Stimulated activated CD4-positive, alpha-beta T cell treated with anti-CD3 and anti-CD28 coated beads, TNF-alpha, amount 100 ng/mL, for 1 hour (primary cell): ENCODE measurements at regions not wholly inside any gene's neighbourhood (a gene's known extent, or its start where the extent isn't known, plus 50 kb on each side); places are given as distances from the start of the nearest gene placed in this dataset.

Experiments
- DNase-seq, 3 donors: peaks; one replicate each; pipeline ENCODE4 v3.0.0-alpha.2; 2020; ENCODE audit warnings: low read depth in 3 of 3, low spot score in 1 of 3

DNA sequence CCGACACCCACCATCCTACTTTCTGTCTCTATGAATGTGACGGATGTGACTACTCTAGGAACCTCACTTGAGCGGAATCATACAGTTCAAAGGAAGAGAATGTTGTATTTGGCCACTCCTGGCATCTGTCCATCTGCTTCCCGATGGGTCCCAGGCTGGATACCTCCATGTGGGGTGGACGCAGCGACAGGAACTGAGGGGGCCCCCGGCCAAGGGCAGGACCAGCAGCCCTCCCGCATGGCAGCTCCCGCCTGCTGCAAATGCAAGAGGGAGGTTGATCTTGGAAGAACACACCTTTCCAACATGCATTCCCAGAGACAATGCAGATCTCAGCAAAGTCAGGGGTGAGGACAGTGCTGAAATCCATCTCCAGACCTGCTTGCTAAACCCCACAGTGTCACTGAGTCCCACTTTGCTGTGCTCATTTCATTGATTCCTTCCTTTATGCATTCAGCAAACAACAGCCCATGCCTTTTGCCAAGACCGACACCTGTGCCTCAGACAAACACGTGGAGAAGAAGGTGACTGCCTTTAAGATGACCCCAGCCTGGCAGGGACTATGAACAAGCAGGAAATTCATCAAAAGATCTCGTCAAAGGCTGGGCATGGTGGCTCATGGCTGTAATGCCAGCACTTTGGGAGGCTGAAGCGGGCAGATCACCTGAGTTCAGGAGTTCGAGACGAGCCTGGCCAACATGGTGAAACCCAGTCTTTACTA lies 246.2 kb downstream of the CTTN start:
- DNase-seq, result no peak

DNA sequence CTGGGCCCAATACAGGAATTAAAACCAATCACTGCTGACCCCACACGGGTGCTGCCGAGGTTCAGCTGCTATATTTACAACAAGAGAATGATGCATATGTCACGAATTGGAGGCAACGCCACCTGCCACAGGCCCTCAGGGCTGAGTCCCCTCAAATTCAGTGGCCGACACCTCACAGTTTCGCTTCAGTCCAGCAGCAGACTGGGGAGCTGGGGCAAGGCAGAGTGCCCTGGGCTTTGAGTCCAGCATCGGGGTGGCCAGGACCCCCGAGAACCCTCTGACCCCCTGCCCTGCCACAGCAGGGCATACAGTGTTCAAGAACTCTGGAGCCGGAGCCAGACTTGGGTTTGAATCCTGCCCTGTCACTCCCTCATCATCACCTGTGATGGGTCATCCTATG lies 247.2 kb downstream of the CTTN start:
- DNase-seq, result no peak

DNA sequence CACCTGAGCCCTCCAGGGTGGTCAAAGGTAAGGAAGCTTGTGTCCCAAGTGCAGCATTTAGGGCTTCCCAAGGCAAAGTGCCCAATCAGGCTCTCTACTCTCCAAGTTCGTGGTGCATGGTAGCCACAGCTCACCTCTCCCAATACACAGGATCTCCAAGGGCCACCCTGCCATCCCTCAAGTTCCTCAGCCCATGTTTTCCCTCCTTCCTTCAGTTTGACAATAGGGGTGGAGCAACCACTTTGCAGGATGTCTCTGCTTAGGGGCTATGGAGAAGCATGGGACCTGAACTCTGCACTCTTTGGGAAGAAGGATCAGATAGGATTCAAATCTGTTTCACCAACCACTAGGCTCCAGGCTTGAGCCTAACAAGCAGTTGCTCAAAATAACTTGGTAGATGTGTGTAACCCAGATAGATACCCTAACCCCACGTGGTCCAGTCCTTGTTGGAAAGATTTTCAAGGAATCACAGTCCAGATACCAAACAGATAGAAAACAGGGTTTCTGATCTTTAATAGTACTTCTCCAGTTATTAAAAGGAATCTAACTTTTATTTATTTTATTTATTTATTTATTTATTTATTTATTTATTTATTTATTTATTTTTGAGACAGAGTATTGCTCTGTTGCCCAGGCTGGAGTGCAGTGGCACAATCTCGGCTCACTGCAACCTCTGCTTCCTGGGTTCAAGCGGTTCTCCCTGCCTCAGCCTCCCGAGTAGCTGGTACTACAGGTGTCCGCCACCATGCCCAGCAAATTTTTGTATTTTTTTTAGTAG lies 248.1 kb downstream of the CTTN start:
- DNase-seq, result no peak

DNA sequence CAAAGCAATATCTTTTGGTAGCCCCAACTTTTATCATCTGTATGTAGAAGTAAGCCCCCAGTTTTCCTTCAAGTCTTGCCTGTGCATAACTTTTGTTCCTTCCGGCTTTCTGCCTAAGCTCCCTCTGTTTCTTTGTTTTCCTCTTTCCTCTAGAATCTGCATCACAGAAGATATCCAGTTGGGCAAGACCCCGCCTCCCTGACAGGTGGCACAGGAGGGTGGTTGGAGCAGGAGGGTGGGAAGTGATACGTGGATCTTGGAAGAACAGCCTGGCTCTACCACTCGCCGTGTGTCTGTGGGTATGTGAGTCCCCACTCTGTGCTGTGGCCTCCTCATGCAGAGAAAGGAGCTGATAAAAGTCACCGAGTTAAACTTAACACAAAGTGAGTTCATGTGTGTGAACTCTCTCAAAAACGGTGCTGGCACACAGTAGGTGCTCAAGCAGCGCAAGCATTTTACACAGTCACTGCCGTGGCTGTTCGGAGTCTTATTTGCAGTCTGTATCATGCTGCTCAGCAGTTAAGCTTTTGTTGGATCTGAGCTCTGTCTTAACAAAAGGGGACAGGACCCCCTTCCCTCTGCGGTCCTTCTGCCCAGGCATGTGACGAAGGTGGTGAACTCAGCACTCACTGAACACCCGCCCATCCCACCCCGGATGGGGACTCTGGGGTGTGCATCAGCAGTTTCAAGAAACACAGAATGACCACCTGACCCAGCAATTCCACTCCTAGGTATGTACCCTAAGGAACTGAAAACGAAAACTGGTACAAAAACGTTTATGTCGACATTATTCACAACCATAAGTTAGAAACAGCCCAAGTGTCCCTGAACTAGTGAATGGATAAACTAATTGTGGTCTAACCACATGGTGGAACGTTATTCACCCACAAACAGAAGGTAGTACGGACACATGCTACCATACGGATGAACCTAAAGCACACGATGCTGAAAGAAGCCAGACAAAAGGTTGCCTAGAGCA lies 249.1 kb downstream of the CTTN start:
- no peak for DNase-seq

DNA sequence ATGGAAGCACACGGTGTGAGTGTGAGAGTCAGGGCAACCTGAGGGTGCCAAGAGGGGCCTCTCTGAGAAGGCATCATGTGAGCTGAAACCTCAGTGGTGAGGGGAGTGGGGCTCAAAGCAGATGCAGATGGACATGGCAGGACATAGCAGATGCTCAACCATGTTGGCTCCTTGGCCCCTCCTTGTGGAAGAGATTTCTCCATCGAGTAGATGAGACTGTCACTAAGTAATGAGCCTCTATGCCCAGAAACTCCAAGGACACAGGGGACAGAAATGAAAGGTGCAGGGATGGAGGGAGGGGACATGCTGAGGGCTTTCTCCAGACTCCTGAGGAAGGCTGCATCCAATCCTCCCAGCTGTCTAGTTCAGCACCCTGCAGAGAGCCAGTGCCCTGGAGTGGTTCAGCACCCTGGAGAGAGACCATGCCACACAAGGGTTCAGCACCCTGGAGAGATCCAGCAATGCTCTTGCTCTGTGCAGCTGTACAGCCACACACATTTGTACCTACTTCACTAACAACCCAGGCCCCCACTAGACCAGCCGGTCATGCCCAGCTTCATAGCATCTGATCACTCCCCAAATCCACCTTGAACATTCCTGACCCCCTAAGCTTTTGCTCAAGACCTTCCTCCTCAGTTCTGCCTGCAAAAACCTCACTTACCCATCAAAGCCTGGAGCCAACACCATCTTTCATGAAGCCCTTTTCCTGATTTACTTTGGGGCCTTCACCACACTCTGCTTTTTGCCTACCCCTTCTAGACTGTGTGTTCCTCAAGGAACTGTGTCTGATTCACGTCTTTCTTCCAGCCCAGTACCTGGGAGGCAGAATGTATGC lies 252.0 kb downstream of the CTTN start:
- no peak for DNase-seq

DNA sequence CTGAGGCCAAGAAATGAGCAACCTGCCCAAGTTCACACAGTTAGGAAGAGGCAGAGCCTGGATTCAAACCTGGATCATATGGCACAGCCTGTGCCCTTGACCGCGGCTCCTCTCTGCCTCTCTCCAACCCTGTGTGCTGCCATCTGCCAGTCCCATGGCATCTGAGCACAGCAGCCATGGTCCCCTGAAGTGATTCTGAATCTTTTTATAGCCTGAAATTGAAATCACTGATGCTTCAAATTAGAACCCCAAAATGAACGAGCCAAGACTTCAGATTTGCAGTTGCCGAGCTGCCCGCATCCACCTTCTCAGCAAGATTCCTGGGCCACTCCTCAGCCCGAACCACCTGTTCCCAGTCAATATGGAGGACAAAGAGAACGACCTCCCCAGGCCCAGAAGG lies 252.7 kb downstream of the CTTN start:
- no peak for DNase-seq

DNA sequence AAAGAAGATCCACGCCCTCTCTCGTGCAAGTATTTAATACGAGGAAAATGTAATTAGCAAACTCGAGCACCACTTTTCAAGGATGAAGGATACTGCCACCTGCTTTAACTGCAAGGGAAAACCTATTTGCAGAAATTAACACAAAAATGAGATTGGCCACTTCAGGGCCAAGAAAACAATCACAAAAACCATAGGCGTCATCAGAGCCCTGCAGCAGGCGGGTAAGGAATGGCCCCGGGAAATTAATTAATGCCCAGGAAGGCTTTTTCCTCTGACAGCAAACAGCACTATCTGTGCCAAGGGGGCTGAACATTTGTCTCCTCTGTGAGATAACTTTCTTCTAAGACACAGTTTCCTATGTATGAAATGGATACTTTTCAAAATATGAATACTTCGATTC lies 255.7 kb downstream of the CTTN start:
- no peak for DNase-seq

DNA sequence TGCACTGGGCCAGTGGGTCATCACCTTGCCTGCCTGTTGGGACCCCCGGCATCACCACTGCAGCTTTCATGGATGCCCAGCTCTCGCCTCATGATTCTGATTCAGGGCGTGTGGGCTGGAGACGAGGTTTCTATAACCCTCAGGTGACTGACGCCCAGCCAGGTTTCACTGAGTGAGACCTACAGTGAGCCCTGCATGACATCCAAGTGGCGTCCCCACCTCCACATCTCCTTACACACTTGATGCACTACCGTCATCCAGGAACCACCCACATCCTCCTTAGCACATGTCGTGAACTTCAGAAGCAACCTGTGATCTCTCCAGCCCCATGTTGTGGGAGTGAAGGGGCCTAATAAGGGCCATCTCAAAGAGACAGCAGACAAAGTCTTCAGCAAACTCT lies 257.5 kb downstream of the CTTN start:
- no peak for DNase-seq

DNA sequence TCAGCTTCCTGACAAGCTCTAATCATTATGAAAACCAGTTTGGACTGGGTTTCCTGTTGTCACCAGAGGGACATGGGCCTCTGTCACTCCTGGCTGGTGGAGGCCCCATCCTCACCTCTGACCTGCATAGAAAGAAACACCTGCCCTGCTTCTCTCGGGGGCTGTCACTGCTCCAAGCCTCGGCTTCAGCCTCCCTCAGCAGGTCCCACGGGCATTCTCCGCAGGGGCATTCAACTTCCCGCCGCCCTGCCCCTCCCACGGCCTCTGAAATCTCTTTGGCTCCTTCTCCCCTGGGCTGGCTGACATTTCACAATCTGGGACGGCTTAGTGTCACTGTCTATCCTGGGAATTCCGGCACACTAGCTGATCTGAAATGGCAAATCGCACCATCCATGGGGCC lies 257.9 kb downstream of the CTTN start:
- no peak for DNase-seq

DNA sequence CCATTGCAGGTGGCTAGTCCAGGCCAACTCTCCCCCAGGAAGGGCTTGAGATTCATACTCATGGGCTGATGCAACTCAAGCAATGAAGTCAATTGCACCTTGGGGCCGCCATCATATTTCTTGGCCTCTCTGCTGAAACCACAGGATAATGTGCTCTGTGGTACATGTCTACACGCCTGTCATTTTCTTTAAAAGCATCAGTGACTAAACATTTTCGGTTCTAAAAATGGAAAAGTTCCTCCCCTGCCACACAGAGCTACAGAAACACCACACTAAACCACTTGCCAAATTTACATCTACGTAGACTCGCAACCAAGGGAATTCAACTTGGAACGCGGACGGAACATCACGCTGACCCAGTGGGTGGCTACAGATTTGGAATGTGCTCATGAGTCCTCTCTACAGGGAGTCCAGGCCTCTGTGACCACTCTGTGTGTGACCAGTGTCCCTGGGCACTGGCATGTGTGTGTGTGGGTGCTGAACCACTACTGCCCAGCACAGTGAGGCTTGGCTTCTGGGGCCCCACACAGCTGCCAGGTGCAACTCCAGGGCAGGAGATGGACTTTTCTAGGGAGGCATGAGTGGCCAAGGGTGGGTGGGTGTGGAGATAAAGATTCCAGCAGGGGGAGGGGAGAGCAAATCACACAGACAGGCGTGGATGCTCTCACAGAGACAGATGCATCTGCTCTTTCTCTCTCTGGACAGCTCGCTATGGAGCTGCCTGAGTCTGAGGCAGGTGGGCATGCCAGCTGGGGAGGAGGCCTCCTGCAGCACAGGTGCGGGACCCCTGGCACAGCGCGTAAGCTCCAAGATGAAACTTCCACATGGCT lies 261.9 kb downstream of the CTTN start:
- DNase-seq, result no peak

DNA sequence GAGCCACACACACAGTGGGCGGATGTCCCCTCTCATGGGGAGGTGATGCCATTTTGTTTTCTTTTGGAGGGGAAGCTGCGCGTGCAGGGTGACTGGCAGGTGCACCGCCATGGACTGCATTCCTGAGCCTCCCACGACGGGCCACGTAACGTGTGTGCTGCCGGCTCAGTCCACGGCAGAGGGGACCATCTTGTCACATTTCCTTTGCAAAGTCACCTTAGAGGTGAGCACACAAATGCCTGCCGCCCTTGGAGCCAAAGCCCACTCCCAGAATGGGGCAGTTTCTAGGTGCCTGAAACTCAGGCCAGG lies 262.5 kb downstream of the CTTN start:
- no peak for DNase-seq

DNA sequence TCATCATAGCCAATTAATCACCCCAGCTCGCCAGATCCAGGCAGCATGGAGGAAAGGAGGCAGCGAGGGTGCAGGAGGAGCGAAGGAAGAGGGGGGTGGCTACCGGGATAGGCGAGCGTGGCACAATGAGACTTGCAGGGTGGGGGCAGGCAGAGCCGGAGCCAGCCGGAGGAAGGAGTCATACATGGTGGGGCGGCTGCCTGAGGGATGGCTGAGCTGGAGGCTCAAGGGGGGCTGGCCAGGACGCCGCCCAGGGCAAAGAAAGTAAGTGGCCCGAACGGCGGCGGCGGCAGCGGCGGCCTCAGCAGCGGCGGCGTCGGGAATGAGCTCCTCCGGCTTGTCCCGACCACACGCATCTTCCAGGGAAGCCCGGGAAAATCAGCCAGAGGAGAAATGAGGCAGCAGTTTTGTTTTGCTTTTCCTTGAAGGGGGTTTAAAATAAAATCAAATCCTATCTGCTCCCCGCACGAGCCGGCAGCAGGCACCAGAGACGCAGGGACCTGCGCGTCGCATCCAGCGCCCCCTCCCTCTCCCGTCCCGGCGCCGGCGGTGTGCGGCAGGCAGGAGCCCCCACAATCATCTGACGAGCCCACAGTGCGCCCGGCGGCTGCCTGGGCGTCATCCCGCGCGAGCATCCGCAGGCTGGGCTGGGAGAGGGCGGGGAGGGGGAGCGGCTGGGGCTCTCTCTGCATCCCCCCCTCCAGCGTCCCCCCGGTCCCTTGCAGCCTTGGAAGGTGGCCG lies 263.6 kb downstream of the CTTN start:
- no peak for DNase-seq

DNA sequence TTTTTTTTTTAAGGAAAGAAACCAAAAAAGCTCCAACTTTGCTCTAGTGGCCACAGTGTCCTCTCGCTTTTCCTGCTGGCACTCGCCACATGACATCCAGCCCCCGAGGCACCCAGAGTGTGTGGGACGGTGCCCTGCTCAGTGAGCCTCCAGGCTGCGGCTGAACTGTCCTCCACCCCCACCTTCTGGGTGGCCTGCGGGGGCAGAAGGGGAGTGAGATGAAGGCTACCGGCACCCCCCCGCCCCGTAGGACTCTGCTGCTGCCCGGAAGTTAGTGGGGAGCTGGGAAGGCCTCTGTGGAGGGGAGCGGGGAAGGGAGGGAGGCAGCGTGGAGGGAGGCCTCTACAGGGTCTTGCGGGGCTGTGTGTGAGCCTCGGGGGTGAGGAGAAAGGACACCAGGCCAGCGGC lies 264.4 kb downstream of the CTTN start:
- DNase-seq, result no peak

DNA sequence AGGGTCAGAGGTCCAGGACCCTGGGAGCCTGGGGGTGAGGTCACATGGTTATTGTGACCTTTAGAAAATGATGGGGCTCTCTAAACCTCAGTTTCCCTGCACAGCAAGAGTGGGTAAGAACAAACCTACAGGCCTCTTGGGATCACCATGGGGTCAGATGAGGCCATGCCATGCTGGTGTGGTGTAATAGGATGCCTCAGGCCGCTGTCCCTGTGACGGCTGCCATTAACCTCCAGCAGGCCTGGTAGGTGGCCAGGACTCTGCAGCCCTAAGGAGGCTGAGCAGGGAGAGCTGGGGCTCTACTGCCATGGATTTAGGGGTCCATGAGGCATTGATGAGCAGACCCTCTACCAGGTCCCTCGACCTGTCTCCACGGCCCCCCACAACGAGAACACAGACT lies 265.5 kb downstream of the CTTN start:
- DNase-seq, result no peak

DNA sequence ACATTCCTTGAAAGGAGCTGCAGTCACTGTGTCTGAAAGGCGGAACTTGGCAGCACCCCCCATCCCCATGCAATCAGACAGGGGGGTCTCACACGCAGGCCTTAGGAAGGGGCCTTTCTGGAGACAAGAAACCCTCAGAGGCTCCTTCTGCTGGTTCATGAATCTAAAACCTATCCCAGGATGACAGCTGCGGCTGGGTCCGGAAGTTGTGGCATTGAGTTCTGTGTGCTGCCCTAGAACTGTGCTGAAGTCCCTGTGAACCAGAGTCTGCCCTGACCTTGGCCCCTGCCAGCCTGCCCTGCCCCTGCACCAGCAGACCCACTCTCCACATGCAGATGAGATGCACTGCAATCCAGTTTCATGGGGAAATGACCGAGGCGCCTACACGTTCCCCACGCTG lies 268.0 kb downstream of the CTTN start:
- DNase-seq, result no peak

DNA sequence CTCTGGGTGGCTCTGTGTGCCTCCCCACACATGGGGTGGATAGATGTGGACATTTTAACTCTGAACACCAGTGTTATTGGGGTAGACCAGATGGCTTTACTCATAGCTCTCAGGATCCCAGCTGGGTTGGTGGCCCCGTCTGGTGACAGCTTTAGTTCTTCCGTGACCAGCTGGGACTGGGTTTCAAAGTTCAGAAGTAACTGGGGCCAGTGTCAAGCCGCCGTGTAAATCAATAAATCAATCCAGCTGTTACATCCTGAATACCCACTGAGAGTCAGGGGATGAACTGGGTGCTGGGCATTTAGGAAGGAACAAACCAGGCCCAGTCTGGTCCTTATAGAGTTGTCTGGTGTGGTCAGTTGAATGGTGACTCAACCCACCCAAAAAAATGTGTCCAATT lies 269.4 kb downstream of the CTTN start:
- no peak for DNase-seq

DNA sequence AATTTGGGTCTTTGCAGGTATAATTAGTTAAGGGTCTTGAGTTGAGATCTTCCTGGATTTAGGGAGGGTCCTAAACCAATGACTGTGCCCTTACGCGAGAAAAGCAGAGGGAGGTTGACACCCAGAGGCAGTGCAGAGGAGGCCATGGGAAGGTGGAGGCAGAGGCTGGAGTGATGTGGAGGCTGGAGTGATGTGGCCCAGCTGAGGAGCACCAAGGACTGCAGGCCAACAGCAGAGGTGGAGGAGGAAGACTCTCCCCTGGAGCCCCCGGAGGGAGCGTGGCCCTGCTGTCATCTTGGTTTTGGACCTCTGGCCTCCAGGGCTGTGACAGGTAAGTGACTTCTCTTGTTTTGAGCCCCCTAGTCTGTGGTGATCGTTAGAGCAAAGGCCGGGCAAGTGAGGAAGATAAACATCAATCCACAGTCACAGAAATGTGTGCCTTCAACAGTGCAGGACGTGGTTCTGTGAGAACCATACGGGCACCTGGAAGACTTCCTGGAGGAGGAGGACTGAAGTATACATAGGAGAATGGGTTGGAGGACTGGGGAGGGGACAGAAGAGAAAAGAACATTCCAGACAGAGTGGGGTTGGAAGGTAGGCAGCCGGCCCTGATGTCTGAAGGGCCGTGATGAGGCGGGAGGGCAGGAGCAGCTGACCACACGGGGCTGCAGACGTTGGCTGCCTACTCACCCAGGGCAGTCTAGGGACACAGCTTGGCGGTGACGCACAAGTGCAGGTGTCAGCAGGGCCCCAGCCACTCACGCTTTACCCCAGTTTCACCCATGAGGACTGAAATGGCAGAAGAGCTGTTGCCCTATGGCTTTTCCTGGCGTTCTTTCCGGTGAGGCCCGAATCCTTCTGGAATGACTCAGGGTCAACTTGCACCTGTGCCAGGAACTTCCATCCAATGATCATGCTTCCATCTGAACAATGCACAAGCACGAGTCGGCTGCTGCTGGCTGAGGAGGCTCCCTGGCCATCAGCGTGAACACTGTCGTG lies 270.2 kb downstream of the CTTN start:
- DNase-seq, result no peak

DNA sequence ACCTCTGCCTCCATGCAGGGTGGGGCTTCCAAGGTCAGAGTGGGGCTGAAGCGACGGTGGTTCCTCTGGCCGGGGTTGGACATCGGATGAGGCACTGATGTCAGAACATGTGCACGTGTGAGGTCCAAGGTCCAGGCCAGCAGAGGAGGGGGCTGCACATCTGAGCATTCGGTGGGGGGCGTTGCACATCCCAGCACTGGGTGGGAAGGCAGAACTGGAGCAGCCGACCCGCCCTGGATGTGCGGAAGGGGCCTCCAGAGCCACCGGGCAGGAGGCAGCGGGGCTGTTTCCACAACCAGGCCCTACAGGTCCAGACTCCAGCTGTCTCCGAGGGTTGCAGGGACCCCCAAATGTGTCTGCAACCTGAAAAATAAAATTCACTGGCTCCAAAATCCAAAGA lies 271.0 kb downstream of the CTTN start:
- no peak for DNase-seq
